Karpas-422 (cell line): ENCODE measurements at regions not wholly inside any gene's neighbourhood (a gene's known extent, or its start where the extent isn't known, plus 50 kb on each side); places are given as distances from the start of the nearest gene placed in this dataset.

Source experiments
- DNase-seq: peaks from one replicate; pipeline ENCODE4 v3.0.0-alpha.2; 2015
- H2AFZ ChIP-seq: fragments of 200-600 bp; sonication (generic); 2 replicates; pipeline ENCODE4 v1.6.1; 2014; ENCODE audit warnings: antibody characterized with exemption, low read length, mixed read lengths
- H3K27ac ChIP-seq: fragments of 200-600 bp; sonication (generic); 2 replicates; pipeline ENCODE4 v1.5.1; 2014; ENCODE audit warnings: mild to moderate bottlenecking, low read length, moderate library complexity
- H3K27me3 ChIP-seq: fragments of 200-600 bp; sonication (generic); 2 replicates; pipeline ENCODE4 v1.6.1; 2014; ENCODE audit warnings: low read length, mixed read lengths
- H3K36me3 ChIP-seq: fragments of 200-600 bp; sonication (generic); 2 replicates; pipeline ENCODE4 v1.6.1; 2014; ENCODE audit warnings: low read length, mixed read lengths; ENCODE audit not compliant: insufficient read depth
- H3K4me1 ChIP-seq: fragments of 200-600 bp; sonication (generic); 2 replicates; pipeline ENCODE4 v1.6.1; 2014; ENCODE audit warnings: mild to moderate bottlenecking, low read length, mixed read lengths
- H3K4me2 ChIP-seq: fragments of 200-600 bp; sonication (generic); 2 replicates; pipeline ENCODE4 v1.6.1; 2014; ENCODE audit warnings: low read length, low read depth, mild to moderate bottlenecking; ENCODE audit not compliant: poor library complexity, severe bottlenecking
- H3K4me3 ChIP-seq: fragments of 200-600 bp; sonication (generic); 2 replicates; pipeline ENCODE4 v1.5.1; 2014; ENCODE audit warnings: mild to moderate bottlenecking, antibody characterized with exemption, low read length, mixed read lengths
- H3K79me2 ChIP-seq: fragments of 200-600 bp; sonication (generic); 2 replicates; pipeline ENCODE4 v1.6.1; 2014; ENCODE audit warnings: mild to moderate bottlenecking, low read length, mixed read lengths
- H3K9ac ChIP-seq: fragments of 200-600 bp; sonication (generic); 2 replicates; pipeline ENCODE4 v1.6.0; 2014; ENCODE audit warnings: low read length
- H3K9me2 ChIP-seq: fragments of 200-600 bp; sonication (generic), shearing (Covaris generic); replicated peaks from 2 replicates; pipeline ENCODE4 v1.6.0; 2014; ENCODE audit warnings: mild to moderate bottlenecking, low read length, moderate library complexity; ENCODE audit not compliant: insufficient read depth
- H3K9me3 ChIP-seq: fragments of 300-700, 200-600 bp; sonication (generic); 2 replicates; pipeline ENCODE4 v1.6.1; 2014; ENCODE audit warnings: low read length, mixed read lengths
- H4K20me1 ChIP-seq: fragments of 200-600 bp; sonication (generic); 2 replicates; pipeline ENCODE4 v1.6.1; 2014; ENCODE audit warnings: mild to moderate bottlenecking, antibody characterized with exemption, low read length, low read depth; ENCODE audit not compliant: insufficient read depth

DNA sequence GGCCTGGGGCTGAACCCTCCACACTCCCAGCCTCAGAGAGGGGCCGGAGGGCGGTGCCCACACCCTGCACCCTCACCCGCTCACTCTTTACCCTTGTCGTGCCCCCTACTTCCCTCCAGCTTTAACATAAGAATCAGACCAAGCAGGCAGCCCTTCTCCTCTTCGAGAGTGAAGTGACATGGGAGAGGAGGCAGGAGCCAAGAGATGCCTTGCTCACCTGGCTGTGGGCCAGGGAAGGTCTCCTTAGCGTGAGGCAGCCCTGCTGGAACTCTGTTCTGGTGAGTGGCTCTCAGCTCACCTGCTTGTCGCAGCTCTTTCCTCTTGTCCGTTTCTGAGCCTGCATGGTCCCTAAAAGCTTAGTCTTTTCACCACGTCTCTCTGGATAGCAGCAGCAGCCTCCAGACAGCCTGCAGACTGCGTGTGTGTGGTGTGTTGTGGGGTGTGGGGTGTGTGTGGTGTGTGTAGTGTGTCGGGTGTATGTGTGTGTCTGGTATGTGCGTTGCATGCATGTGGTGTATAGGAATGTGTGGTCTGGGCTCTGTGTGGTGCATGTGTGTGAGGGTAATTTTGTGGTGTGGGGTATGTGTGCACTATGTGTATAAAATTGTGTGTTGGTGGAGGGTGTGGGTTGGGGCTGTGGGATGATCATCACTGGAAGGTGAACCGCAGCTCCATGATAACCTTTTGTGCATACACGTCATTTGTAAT is 86.7 kb downstream of the CCDC185 start:
- Histone ChIP-seq H3K4me3 (no peak overlapping the region), H3K27ac (no peak overlapping the region), H3K4me1 (no peaks in the 10 kb centered on the region), H3K9me3 (no peaks in the 10 kb centered on the region), H3K9me2 (no peaks in the 10 kb centered on the region), H3K4me2 (no peak overlapping the region), H3K27me3 (no peaks in the 10 kb centered on the region), H3K36me3 (no peaks in the 10 kb centered on the region), H4K20me1 (no peaks in the 10 kb centered on the region), H2AFZ (no peak overlapping the region), H3K79me2 (no peaks in the 10 kb centered on the region), H3K9ac (no peak overlapping the region)
- DNase-seq: no peak

GRCh38 chr1:223482132-223482531 is 88.9 kb downstream of the CCDC185 start:
- Histone ChIP-seq H3K27me3 (no peaks in the 10 kb centered on the region), H3K9me2 (no peaks in the 10 kb centered on the region), H4K20me1 (no peaks in the 10 kb centered on the region), H3K4me2 (no peak overlapping the region), H3K27ac (no peak overlapping the region), H3K9me3 (no peaks in the 10 kb centered on the region), H3K4me1 (no peaks in the 10 kb centered on the region), H3K36me3 (no peaks in the 10 kb centered on the region), H3K4me3 (no peak overlapping the region), H2AFZ (no peak overlapping the region), H3K79me2 (no peaks in the 10 kb centered on the region), H3K9ac (no peak overlapping the region)
- no peak for DNase-seq

GRCh38 chr1:223482766-223483165 is 89.6 kb downstream of the CCDC185 start:
- Histone ChIP-seq H3K4me1 (no peaks in the 10 kb centered on the region), H2AFZ (no peak overlapping the region), H3K4me3 (no peak overlapping the region), H3K79me2 (no peaks in the 10 kb centered on the region), H3K27me3 (no peaks in the 10 kb centered on the region), H3K9me3 (no peaks in the 10 kb centered on the region), H4K20me1 (no peaks in the 10 kb centered on the region), H3K9me2 (no peaks in the 10 kb centered on the region), H3K9ac (no peak overlapping the region), H3K27ac (no peak overlapping the region), H3K4me2 (no peak overlapping the region), H3K36me3 (no peaks in the 10 kb centered on the region)
- DNase-seq: no peak

DNA sequence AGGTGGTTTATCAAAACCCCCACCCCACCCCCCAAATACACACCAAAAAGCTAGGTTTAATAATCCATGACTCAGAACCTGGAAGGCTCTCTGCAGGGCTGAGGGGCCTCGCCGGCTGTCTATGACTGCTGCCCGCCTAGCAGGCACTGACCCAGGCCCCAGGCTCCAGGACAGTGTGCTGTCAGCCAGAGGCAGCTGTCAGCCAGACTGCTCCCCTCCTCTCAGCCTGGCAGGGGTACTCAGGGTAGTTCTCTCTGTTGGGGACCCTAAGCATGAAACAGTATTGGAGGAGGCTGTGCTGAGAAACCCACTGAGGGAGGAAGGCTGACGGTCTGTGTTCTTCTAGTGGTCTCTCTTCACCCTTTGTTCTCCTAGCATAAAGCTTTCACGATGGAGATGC is 90.3 kb downstream of the CCDC185 start:
- no peak overlapping the region for H3K4me3 ChIP-seq
- H3K9me3 ChIP-seq: no peaks in the 10 kb centered on the region
- no peaks in the 10 kb centered on the region for H3K9me2 ChIP-seq
- H3K27ac ChIP-seq: no peak overlapping the region
- no peaks in the 10 kb centered on the region for H3K36me3 ChIP-seq
- H3K27me3 ChIP-seq: no peaks in the 10 kb centered on the region
- H4K20me1 ChIP-seq: no peaks in the 10 kb centered on the region
- H3K9ac ChIP-seq: no peak overlapping the region
- H3K4me2 ChIP-seq: no peak overlapping the region
- H3K79me2 ChIP-seq: no peaks in the 10 kb centered on the region
- H2AFZ ChIP-seq: no peak overlapping the region
- no peaks in the 10 kb centered on the region for H3K4me1 ChIP-seq
- DNase-seq: no peak

DNA sequence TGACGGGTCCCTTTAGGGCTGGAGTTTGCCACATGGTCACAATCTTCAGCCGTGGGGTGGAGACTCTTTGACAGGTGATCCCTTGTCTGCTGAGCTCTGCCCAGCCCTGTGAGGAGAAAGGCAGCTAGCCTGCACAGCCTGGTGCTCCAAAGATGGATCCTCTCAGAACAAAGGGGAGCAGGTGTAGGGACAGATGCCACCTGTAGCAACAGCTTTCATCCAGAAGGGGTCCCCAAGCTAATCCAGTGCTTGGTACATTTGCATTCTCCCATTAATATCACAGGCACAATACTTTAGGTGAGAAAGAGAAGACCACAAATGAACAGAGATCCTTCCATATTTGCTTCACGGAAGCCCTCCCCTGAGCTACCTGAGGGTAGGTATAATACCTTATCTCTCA is 93.2 kb downstream of the CCDC185 start:
- Histone ChIP-seq H3K27ac (no peak overlapping the region), H3K9ac (no peak overlapping the region), H3K9me2 (no peaks in the 10 kb centered on the region), H2AFZ (no peak overlapping the region), H3K4me2 (no peak overlapping the region), H3K4me3 (no peak overlapping the region), H3K36me3 (no peaks in the 10 kb centered on the region), H3K79me2 (no peaks in the 10 kb centered on the region), H4K20me1 (no peaks in the 10 kb centered on the region), H3K9me3 (no peaks in the 10 kb centered on the region), H3K27me3 (no peaks in the 10 kb centered on the region), H3K4me1 (no peaks in the 10 kb centered on the region)
- peak; percentile 48 for DNase-seq

DNA sequence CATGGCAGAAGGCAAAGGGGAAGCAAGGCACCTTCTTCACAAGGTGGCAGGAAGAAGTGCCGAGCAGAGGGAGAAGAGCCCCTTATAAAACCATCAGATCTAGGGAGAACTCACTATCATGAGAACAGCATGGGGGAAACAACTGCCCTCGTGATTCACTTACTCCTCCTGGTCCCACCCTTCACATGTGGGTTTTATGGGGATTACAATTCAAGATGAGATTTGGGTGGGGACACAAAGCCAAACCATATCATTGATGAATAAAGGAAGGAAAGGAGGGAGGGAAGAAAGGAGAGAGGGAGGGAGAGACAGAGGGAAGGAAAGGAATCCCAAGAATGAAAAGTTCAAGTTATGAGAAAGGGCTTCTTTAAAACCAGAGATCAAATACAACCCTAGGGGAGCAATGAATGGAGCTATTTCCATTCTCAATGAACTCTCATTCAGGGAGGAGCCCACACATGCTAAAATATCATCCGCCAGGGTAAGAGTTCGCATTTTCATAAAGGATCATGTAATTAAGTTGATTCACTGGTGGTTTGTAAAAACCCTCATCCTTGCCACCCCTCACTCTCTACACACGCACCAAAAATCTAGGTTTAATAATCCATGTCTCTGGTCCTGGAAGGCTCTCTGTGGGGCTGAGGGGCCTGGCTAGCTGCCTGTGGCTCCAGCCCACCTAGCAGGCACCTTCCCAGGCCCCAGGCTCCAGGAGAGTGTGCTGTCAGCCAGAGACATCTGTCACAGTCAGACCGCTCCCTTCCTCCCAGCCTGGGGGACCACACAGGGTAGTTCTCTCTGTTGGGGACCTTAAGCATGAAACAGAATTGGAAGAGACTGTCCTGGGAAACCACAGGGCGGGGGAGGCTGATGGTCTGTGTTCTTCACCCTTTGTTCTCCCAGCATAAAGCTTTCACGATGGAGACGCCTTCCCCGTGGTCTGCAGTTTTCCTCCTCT is 94.0 kb downstream of the CCDC185 start:
- Histone ChIP-seq H3K4me3 (no peak overlapping the region), H3K79me2 (no peaks in the 10 kb centered on the region), H3K9ac (no peak overlapping the region), H3K4me2 (no peak overlapping the region), H3K27ac (no peak overlapping the region), H3K4me1 (no peaks in the 10 kb centered on the region), H3K27me3 (no peaks in the 10 kb centered on the region), H3K9me2 (no peaks in the 10 kb centered on the region), H3K9me3 (no peaks in the 10 kb centered on the region), H2AFZ (no peak overlapping the region), H4K20me1 (no peaks in the 10 kb centered on the region), H3K36me3 (no peaks in the 10 kb centered on the region)
- no peak for DNase-seq

- H3K4me1 ChIP-seq: no peaks in the 10 kb centered on the region
- H3K4me3 ChIP-seq: no peak overlapping the region
- no peak for DNase-seq
- no peaks in the 10 kb centered on the region for H3K27me3 ChIP-seq
- H3K9ac ChIP-seq: no peak overlapping the region
- no peaks in the 10 kb centered on the region for H4K20me1 ChIP-seq
- H3K27ac ChIP-seq: no peak overlapping the region
- H3K9me2 ChIP-seq: no peaks in the 10 kb centered on the region
- H3K79me2 ChIP-seq: no peaks in the 10 kb centered on the region
- H3K4me2 ChIP-seq: no peak overlapping the region
- no peak overlapping the region for H2AFZ ChIP-seq
- no peaks in the 10 kb centered on the region for H3K36me3 ChIP-seq
- H3K9me3 ChIP-seq: no peaks in the 10 kb centered on the region
Observed at GRCh38 chr1:223487887-223488259, 94.7 kb downstream of the CCDC185 start.

DNA sequence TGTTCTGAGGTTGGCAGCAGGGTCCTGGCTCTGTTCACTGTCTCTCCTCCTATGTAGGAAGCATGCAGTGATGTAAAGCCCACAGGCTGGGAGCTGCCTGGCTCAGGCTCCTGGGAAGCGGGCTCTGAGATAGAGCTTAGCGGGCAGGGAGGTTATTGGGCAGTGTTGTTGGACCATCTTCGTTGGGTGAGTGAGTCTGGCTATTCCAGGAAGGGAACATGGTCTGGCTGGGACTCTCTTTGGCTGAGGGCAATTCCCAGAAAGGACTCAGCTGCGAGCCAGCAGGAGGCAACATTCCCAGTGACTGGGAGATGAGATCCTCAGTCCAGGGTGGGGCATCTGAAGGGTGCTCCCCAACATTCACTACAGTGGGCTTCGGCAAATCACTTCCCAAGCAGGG is 96.2 kb downstream of the CCDC185 start:
- Histone ChIP-seq H2AFZ (no peak overlapping the region), H3K9ac (no peak overlapping the region), H3K27ac (no peak overlapping the region), H3K36me3 (no peaks in the 10 kb centered on the region), H3K27me3 (no peaks in the 10 kb centered on the region), H4K20me1 (no peaks in the 10 kb centered on the region), H3K4me2 (no peak overlapping the region), H3K9me3 (no peaks in the 10 kb centered on the region), H3K4me1 (no peaks in the 10 kb centered on the region), H3K4me3 (no peak overlapping the region), H3K79me2 (no peaks in the 10 kb centered on the region), H3K9me2 (no peaks in the 10 kb centered on the region)
- no peak for DNase-seq
